ENCODE measurements at regions not wholly inside any gene's neighbourhood (a gene's known extent, or its start where the extent isn't known, plus 50 kb on each side); places are given as distances from the start of the nearest gene placed in this dataset.

- TF ChIP-seq REST (IDR thresholded peaks at IDR 0.05) (no peak), ATF3 (IDR thresholded peaks at IDR 0.05) (no peak), YY1 (IDR thresholded peaks at IDR 0.05) (no peak), JUND (IDR thresholded peaks at IDR 0.05) (no peak), RXRA (IDR thresholded peaks at IDR 0.05) (no peak)
Measured at GRCh38 chr7:41007811-41008210, 695.1 kb downstream of the INHBA start (continued).

- Histone ChIP-seq H3K27me3 (ENCODE audit: control insufficient read depth in 4 of 4, insufficient read depth in 4 of 4, low read length in 3 of 4) (no peaks in the 10 kb centered on the region), H3K4me1 (ENCODE audit: control insufficient read depth in 4 of 4, insufficient read depth in 4 of 4, low read length in 3 of 4) (peaks cover 8 to 10% (median 10%) of the 10 kb centered on the region in 4 donors), H3K9ac (ENCODE audit: low read depth in 1 of 2, low read length in 2 of 2) (no peak overlapping the region), H3K9me3 (ENCODE audit: control insufficient read depth in 4 of 4, low read length in 3 of 4) (no peaks in the 10 kb centered on the region), H3K27ac (ENCODE audit: low read depth in 1 of 2, low read length in 2 of 2) (no peak overlapping the region), H3K36me3 (ENCODE audit: control insufficient read depth in 4 of 4, insufficient read depth in 3 of 4, low read depth in 1 of 4, low read length in 3 of 4) (no peaks in the 10 kb centered on the region), H3K4me3 (ENCODE audit: low read depth in 1 of 3, low read length in 3 of 3) (no peak overlapping the region)
- DNase-seq (ENCODE audit: low spot score): no peak
- TF ChIP-seq HNF4A (conservative IDR thresholded peaks at IDR 0.05): no peak
- no peak for TF ChIP-seq FOXA2 (IDR thresholded peaks at IDR 0.05)
- no peak for TF ChIP-seq ATF3 (IDR thresholded peaks at IDR 0.05)
- TF ChIP-seq JUND (IDR thresholded peaks at IDR 0.05): no peak
- TF ChIP-seq EGR1 (IDR thresholded peaks at IDR 0.05; ENCODE audit: low read depth in 2 of 2): no peak
- no peak for TF ChIP-seq GABPA (IDR thresholded peaks at IDR 0.05 in 1 of 2, conservative IDR thresholded peaks at IDR 0.05 in 1 of 2)
- no peak for TF ChIP-seq FOXA1 (IDR thresholded peaks at IDR 0.05)
- TF ChIP-seq ZBTB33 (IDR thresholded peaks at IDR 0.05): no peak
- TF ChIP-seq TAF1 (conservative IDR thresholded peaks at IDR 0.05): no peak
- no peak for TF ChIP-seq CTCF (IDR thresholded peaks at IDR 0.05; ENCODE audit: low read depth, low read length, missing input control)
- no peak for TF ChIP-seq HNF4G (IDR thresholded peaks at IDR 0.05)
- no peak for TF ChIP-seq SP1 (IDR thresholded peaks at IDR 0.05)
- TF ChIP-seq MAX (IDR thresholded peaks at IDR 0.05): no peak
- TF ChIP-seq RAD21 (IDR thresholded peaks at IDR 0.05): no peak
- no peak for TF ChIP-seq NR2F2 (IDR thresholded peaks at IDR 0.05)
- no peak for TF ChIP-seq REST (IDR thresholded peaks at IDR 0.05)
- no peak for TF ChIP-seq YY1 (IDR thresholded peaks at IDR 0.05)
- TF ChIP-seq RXRA (IDR thresholded peaks at IDR 0.05): no peak
- 58% methylated on average over 4 of the region's 4 CpGs for WGBS
Measured at GRCh38 chr7:41007351-41007751, 695.5 kb downstream of the INHBA start.

All from liver (tissue), 8 donors.